HCT116 (cell line): ENCODE measurements at regions not wholly inside any gene's neighbourhood (a gene's known extent, or its start where the extent isn't known, plus 50 kb on each side); places are given as distances from the start of the nearest gene placed in this dataset.

ENCODE experiments used
- ATAC-seq: fragments of 200-7000 bp; cut with Tn5 transposase; 2 replicates; pipeline ENCODE4 v1.9.1; 2020; ENCODE audit warnings: mild to moderate bottlenecking, moderate library complexity
- BruUV-seq: library from RNA; stranded (reverse); fragments of 400-500 nt; replicated peaks from 2 replicates; lab custom pipeline; 2021; lab: Mats Ljungman, UMichigan
- CTCF ChIA-PET: fragments of 300-600 bp; sonication (Branson Sonifier 250); formaldehyde crosslinking; loops from one replicate; lab custom pipeline; 2021; ENCODE audit warnings: antibody characterized with exemption; lab: Charles Lee
- POLR2A ChIA-PET: fragments of 300-600, 350-600 bp; sonication (Branson Sonifier 250); formaldehyde crosslinking; loops from one replicate; lab custom pipeline; 2021; ENCODE audit warnings: antibody characterized with exemption; lab: Charles Lee
- RAD21 ChIA-PET, 2 experiments: fragments of 300-600 bp; sonication (Branson Sonifier 250); formaldehyde crosslinking; loops; one replicate each; lab custom pipeline; 2023; ENCODE audit warnings: low total read pairs in 2 of 2; ENCODE audit not compliant: uncharacterized antibody in 2 of 2, unreplicated experiment in 2 of 2, low non-redundant PET in 1 of 2; lab: Charles Lee
- DNase-seq: peaks from one replicate; pipeline ENCODE4 v3.0.0-alpha.2; 2010; ENCODE audit warnings: low read depth, low spot score
- H2AFZ ChIP-seq: fragments of 200-600 bp; shearing (Covaris generic), sonication (generic); 2 replicates; pipeline ENCODE4 v1.6.1; 2017; ENCODE audit warnings: low read depth, mixed run types, mixed read lengths, antibody characterized with exemption, low read length; ENCODE audit not compliant: poor library complexity, severe bottlenecking
- H3K27ac ChIP-seq: 2 replicates; pipeline ENCODE4 v1.5.1; 2012; ENCODE audit warnings: low read depth, low read length
- H3K27me3 ChIP-seq: fragments of 200-600 bp; sonication (generic); 2 replicates; pipeline ENCODE4 v1.6.1; 2016; ENCODE audit warnings: mixed run types, low read length, mixed read lengths; ENCODE audit not compliant: insufficient read depth
- H3K36me3 ChIP-seq, 2 experiments: fragments of 200-500 bp in 1 of 2; fragments of 200-600 bp in 1 of 2; sonication (Bioruptor generic) in 1 of 2; sonication (generic) in 1 of 2; 2 replicates each; pipeline versions ENCODE4 v1.5.1 to v1.6.1; 2014 to 2016; ENCODE audit warnings: low read length in 2 of 2, inconsistent platforms in 1 of 2, mixed read lengths in 1 of 2, mixed run types in 1 of 2; ENCODE audit not compliant: insufficient read depth in 2 of 2, control insufficient read depth in 1 of 2
- H3K4me1 ChIP-seq, 2 experiments: fragments of 200-600 bp in 1 of 2; sonication (generic) in 1 of 2; 2 replicates each; pipeline versions ENCODE4 v1.5.1 to v1.6.1; 2012 to 2017; ENCODE audit warnings: low read length in 2 of 2, inconsistent platforms in 1 of 2, mild to moderate bottlenecking in 1 of 2, mixed read lengths in 1 of 2, mixed run types in 1 of 2, moderate library complexity in 1 of 2; ENCODE audit not compliant: insufficient read depth in 2 of 2, control insufficient read depth in 1 of 2
- H3K4me2 ChIP-seq: fragments of 200-600 bp; sonication (generic); 2 replicates; pipeline ENCODE4 v1.6.1; 2017; ENCODE audit warnings: mixed run types, low read length, mixed read lengths
- H3K4me3 ChIP-seq, 2 experiments: fragments of 200-600 bp in 1 of 2; sonication (generic) in 1 of 2; replicated peaks in 1 of 2; 2 replicates each; pipeline ENCODE4 v1.5.1; 2011 to 2016; ENCODE audit warnings: low read length in 2 of 2, control low read depth in 1 of 2, low read depth in 1 of 2, mild to moderate bottlenecking in 1 of 2, mixed read lengths in 1 of 2, mixed run types in 1 of 2
- H3K79me2 ChIP-seq: fragments of 200-600 bp; sonication (generic); 2 replicates; pipeline ENCODE4 v1.6.1; 2017; ENCODE audit warnings: mild to moderate bottlenecking, mixed run types, low read length, moderate library complexity, mixed read lengths; ENCODE audit not compliant: insufficient read depth
- H3K9ac ChIP-seq: fragments of 200-600 bp; sonication (generic); 2 replicates; pipeline ENCODE4 v1.6.1; 2016; ENCODE audit warnings: low read length, mixed read lengths
- H3K9me2 ChIP-seq: fragments of 200-600 bp; sonication (generic), shearing (Covaris generic); 2 replicates; pipeline ENCODE4 v1.6.1; 2017; ENCODE audit warnings: mixed run types, mild to moderate bottlenecking, moderate library complexity; ENCODE audit not compliant: insufficient read depth
- H3K9me3 ChIP-seq, 2 experiments: fragments of 200-500 bp in 1 of 2; fragments of 200-600 bp in 1 of 2; sonication (Bioruptor generic) in 1 of 2; sonication (generic) in 1 of 2; 2 replicates each; pipeline ENCODE4 v1.6.1; 2014 to 2017; ENCODE audit warnings: low read length in 2 of 2, mixed read lengths in 2 of 2, inconsistent platforms in 1 of 2, low read depth in 1 of 2, mild to moderate bottlenecking in 1 of 2, mixed run types in 1 of 2, moderate library complexity in 1 of 2; ENCODE audit not compliant: control insufficient read depth in 1 of 2, insufficient read depth in 1 of 2
- H4K20me1 ChIP-seq: fragments of 200-600 bp; sonication (generic), shearing (Covaris generic); 2 replicates; pipeline ENCODE4 v1.6.1; 2017; ENCODE audit warnings: mixed run types, mild to moderate bottlenecking, moderate library complexity; ENCODE audit not compliant: insufficient read depth
- CEBPB ChIP-seq: IDR thresholded peaks from 2 replicates; pipeline ENCODE4 v1.6.1; 2012; ENCODE audit warnings: low read depth
- ELF1 ChIP-seq: IDR thresholded peaks from 2 replicates; pipeline ENCODE4 v1.6.1; 2012; ENCODE audit warnings: low read depth, borderline replicate concordance
- EZH2 ChIP-seq: fragments of 200-600 bp; sonication (generic); IDR thresholded peaks from 2 replicates; pipeline ENCODE4 v1.6.1; 2017; ENCODE audit warnings: antibody characterized with exemption, mixed run types
- EZH2phosphoT487 ChIP-seq: fragments of 200-600 bp; IDR thresholded peaks from 2 replicates; pipeline ENCODE4 v1.6.1; 2018; ENCODE audit warnings: antibody characterized with exemption, borderline replicate concordance
- FOSL1 ChIP-seq: IDR thresholded peaks from 2 replicates; pipeline ENCODE4 v1.6.1; 2012; ENCODE audit warnings: low read depth
- POLR2A ChIP-seq: IDR thresholded peaks from 2 replicates; pipeline ENCODE4 v1.7.0; 2011; ENCODE audit warnings: borderline replicate concordance; ENCODE audit not compliant: insufficient read depth, insufficient read length; ENCODE audit errors: extremely low read depth
- POLR2AphosphoS5 ChIP-seq: IDR thresholded peaks from 2 replicates; pipeline ENCODE4 v1.6.1; 2011; ENCODE audit warnings: mild to moderate bottlenecking, low read depth, low read length, moderate library complexity
- RAD21 ChIP-seq: IDR thresholded peaks from 2 replicates; pipeline ENCODE4 v1.6.1; 2012; ENCODE audit warnings: low read depth, mild to moderate bottlenecking
- SIN3A ChIP-seq: IDR thresholded peaks from 2 replicates; pipeline ENCODE4 v1.6.1; 2012; ENCODE audit warnings: low read depth
- SP1 ChIP-seq: IDR thresholded peaks from 2 replicates; pipeline ENCODE4 v1.6.1; 2012; ENCODE audit warnings: low read depth
- SRF ChIP-seq: IDR thresholded peaks from 2 replicates; pipeline ENCODE4 v1.6.1; 2012; ENCODE audit warnings: low read depth
- TCF7L2 ChIP-seq: IDR thresholded peaks from 2 replicates; pipeline ENCODE4 v1.7.0; 2011; ENCODE audit warnings: borderline replicate concordance, inconsistent platforms; ENCODE audit not compliant: insufficient read depth, insufficient read length; ENCODE audit errors: extremely low read depth
- ZFX ChIP-seq: fragments of 450-650 bp; IDR thresholded peaks from 2 replicates; pipeline ENCODE4 v1.6.1; 2017
- ZNF274 ChIP-seq: fragments of 200-500 bp; sonication (Bioruptor generic); IDR thresholded peaks from 2 replicates; pipeline ENCODE4 v1.6.1; 2014; ENCODE audit warnings: mild to moderate bottlenecking, low read depth, low read length, inconsistent platforms
- intact Hi-C: fragments of 100-400 bp; cut with micrococcal nuclease; formaldehyde crosslinking; loops from 2 replicates; pipeline ENCODE4 v1.10.0; 2022
- TF ChIP-seq, protein P1 (sequence below): IDR thresholded peaks from 2 replicates; pipeline ENCODE4 v1.6.1; 2012
- TF ChIP-seq, protein P2 (sequence below): IDR thresholded peaks from 2 replicates; pipeline ENCODE4 v1.6.1; 2011; ENCODE audit warnings: mild to moderate bottlenecking, low read length, moderate library complexity; ENCODE audit not compliant: insufficient replicate concordance; ENCODE audit errors: extremely low read depth
- TF ChIP-seq, protein P3 (sequence below): IDR thresholded peaks from 2 replicates; pipeline ENCODE4 v1.6.1; 2012

DNA sequence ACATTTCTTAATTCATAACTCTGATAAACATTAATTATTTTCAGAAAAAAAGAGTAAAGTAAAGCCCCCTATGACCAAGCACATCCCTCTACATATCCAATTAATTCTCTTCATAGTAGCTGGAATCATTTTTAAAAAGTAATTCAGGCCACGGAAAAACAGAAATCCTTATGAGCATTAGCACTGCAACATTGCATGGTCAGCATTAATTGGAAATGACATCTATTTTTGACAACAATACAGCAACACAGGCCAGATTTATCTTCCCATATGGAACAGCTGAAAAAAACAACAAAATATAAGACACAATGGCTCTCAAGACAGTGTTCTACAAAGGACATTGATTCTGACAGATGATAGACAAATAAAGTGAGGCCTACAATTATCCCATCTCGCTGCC, 236.6 kb downstream of the TMA16 start:
- no TSS peak for BruUV-seq
- Histone ChIP-seq H3K79me2 (no peaks in the 10 kb centered on the region), H2AFZ (no peak overlapping the region), H3K4me1 (no peaks in the 10 kb centered on the region), H3K9me2 (no peaks in the 10 kb centered on the region), H4K20me1 (no peaks in the 10 kb centered on the region), H3K27ac (no peak overlapping the region), H3K4me2 (no peak overlapping the region), H3K27me3 (no peaks in the 10 kb centered on the region), H3K9me3 (no peaks in the 10 kb centered on the region), H3K4me3 (no peak overlapping the region), H3K9ac (no peak overlapping the region), H3K36me3 (no peaks in the 10 kb centered on the region)
- ChIA-PET RAD21 (no interaction called here), POLR2A (no interaction called here), CTCF (interaction anchor here (1.3 kb wide), 1 partner anchor 24 kb away, joined by 3 read pairs; no protein-coding TSS in a partner anchor)
- no peak for DNase-seq
- TF ChIP-seq ZFX (no peak), EZH2 (no peak), RAD21 (no peak), ELF1 (no peak), ZNF274 (no peak), TCF7L2 (no peak), SIN3A (no peak), SRF (no peak), SP1 (no peak), FOSL1 (no peak), POLR2A (no peak), POLR2AphosphoS5 (no peak), EZH2phosphoT487 (no peak), CEBPB (no peak)
- TF ChIP-seq, protein P1, sequence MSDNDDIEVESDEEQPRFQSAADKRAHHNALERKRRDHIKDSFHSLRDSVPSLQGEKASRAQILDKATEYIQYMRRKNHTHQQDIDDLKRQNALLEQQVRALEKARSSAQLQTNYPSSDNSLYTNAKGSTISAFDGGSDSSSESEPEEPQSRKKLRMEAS, result no peak
- TF ChIP-seq, protein P2, sequence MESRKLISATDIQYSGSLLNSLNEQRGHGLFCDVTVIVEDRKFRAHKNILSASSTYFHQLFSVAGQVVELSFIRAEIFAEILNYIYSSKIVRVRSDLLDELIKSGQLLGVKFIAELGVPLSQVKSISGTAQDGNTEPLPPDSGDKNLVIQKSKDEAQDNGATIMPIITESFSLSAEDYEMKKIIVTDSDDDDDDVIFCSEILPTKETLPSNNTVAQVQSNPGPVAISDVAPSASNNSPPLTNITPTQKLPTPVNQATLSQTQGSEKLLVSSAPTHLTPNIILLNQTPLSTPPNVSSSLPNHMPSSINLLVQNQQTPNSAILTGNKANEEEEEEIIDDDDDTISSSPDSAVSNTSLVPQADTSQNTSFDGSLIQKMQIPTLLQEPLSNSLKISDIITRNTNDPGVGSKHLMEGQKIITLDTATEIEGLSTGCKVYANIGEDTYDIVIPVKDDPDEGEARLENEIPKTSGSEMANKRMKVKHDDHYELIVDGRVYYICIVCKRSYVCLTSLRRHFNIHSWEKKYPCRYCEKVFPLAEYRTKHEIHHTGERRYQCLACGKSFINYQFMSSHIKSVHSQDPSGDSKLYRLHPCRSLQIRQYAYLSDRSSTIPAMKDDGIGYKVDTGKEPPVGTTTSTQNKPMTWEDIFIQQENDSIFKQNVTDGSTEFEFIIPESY, result no peak
- TF ChIP-seq, protein P3, sequence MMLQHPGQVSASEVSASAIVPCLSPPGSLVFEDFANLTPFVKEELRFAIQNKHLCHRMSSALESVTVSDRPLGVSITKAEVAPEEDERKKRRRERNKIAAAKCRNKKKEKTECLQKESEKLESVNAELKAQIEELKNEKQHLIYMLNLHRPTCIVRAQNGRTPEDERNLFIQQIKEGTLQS, result no peak
- no peak for ATAC-seq
- intact Hi-C loops, result no loop called here
